Stimulated activated CD4-positive, alpha-beta T cell treated with anti-CD3 and anti-CD28 coated beads, Interleukin-2, amount 100 ng/mL, for 24 hours (primary cell): ENCODE measurements at regions not wholly inside any gene's neighbourhood (a gene's known extent, or its start where the extent isn't known, plus 50 kb on each side); places are given as distances from the start of the nearest gene placed in this dataset.
"Not testable (repeated sequence)": the region's sequence is repeated elsewhere in the genome, so short reads cannot be mapped to it uniquely, and the experiment has no call there.

Experiments used
- DNase-seq, 2 donors: peaks; one replicate each; pipeline ENCODE4 v3.0.0-alpha.2; 2020

- DNase-seq = no peak
Observed at GRCh38 chr10:22875581-22875980, 52.3 kb upstream of the ARMC3 start.

GRCh38 chr10:22874189-22874854, 53.5 kb upstream of the ARMC3 start:
- DNase-seq = no peak

GRCh38 chr10:22856444-22857074, 71.3 kb upstream of the ARMC3 start:
- DNase-seq = no peak

DNA sequence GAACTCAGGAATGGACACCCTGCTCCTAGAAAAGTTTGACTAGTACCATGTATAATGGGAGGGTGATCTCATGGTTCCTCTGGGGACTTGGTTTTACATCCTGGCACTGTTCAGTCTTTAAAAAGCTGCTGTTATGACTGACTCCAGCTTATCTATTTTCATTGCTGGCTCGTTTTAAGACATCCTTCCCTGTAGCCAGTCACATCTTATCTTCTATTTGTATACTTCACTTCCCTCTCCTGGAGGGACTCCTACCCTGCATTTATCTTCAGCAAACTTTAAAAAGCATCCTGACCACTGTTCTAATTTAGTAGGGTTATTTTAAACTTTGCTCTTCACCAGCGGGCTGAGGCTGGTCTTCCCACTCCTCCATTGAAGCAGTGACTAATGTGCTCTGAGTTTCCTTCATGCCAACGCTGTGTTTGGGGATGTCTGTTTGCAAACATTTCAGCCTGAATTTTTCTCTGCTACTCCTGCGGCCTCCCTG, 72.9 kb upstream of the ARMC3 start:
- DNase-seq = no peak

DNA sequence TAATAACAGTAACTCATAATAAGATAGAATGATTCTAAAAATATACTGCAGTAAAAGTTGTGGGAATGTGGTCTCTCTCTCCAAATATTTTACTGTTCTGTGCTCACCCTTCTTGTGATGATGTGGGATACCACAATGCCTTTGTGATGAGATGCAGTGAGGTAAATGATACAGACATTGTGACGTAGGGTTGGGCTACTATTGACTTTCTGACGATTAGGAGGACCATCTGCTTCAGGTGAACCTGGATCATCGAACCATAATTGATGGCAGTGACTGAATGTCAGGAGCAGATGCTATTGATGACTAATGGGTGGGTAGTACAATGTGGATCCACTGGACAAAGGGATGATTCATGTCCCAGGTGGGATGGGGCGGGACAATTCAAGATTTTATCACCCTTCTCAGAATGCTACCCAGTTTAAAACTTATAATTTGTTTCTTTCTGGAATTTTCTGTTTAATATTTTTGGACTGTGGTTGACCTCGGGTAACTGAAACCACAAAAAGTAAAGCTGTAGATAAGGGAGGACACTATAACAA, 73.9 kb upstream of the ARMC3 start:
- no peak for DNase-seq

- DNase-seq = no peak
Observed at GRCh38 chr10:22852712-22853353, 75.0 kb upstream of the ARMC3 start.

GRCh38 chr10:22851865-22852239, 76.0 kb upstream of the ARMC3 start:
- DNase-seq = no peak

DNA sequence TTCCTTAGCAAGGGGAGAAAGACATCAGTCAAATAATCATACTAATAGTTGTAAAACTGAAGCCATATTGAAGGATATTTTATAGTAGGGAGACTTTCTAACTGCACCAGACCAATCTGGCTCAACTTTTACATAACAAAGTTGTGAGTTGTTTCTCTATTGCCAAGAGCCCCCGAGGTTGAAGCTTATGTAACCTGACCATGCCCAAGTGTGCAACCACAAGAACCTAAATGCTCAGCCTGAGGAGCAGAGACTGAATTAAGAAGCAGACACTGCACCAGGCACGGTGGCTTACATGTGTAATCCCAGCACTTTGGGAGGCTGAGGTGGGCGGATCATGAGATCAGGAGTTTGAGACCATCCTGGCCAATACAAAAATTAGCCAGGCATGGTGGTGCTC, 77.3 kb upstream of the ARMC3 start:
- DNase-seq = no peak

DNA sequence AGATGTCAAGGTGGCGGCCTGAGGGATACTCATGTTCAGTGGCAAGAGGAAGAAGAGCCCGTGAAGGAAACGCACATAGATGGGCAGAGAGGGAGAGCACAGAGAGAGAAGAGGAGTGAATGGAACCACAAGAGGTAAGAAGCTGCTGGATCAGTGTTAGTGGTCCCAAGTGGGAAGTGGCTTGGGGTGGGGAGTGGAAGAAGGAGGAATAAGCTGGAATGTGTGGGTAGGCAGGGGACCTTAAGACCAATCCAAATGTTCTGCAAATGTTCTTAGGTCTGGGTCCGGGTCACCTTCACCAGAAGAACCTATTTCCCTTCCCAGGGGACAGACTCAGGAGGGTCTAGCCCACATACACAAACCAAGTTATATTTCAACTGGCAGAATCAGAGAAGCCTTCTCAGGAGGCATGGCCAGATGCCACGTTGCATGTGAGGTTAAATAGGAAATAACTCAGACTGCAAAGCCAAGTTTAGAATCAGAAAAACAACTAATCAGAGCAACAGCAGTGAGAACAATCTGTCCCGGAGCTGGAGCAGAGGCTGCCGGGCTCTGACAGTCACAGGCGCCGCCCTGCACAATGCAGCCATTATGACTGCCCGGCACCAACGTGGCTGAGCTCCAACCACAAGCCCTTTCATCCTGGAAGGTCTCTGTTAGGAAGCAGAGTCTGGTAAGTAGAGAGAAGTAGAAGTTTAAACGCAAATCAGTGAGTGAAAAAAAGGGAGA, 78.6 kb upstream of the ARMC3 start:
- peak in 1 of 2 donors; percentile 15 for DNase-seq

DNA sequence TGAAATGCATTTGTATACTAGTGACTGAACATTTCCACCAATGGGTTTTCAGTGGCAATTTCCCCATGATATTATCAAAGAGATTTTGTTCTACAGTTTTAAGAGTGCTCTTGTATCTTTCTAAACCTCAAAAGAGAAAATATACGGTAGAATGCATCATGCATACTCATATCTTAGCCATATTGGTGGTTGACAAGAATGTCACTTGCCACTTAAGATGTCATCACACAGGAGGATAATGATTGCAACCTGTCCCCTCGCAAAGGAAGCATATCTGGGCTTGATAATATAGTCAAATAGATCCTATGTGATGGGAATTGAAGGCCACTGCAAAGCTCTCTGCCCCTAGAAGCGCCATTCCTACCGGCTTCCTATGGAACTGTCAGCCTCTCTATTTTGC, 79.3 kb upstream of the ARMC3 start:
- DNase-seq = no peak

GRCh38 chr10:22846294-22846693, 81.6 kb upstream of the ARMC3 start:
- no peak for DNase-seq

DNA sequence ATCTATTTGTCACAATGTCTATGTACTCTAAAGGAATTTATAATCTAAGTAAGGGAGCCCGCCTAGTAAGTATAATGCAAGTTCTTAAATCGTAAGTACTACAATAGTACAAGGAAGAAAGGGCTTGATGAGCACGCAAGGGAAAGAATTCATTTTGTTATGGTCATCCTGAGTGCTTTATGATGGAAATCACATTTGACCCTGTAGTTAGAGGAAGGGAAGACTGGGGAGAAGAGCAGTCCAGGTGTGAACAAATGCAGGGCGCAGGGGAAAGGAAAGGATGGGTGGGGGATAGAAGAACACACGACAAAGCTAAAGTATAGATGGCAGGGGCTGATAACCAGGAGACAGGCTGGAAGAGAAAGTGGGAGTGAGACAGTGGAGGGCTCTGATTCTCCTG, 88.2 kb upstream of the ARMC3 start:
- no peak for DNase-seq

DNA sequence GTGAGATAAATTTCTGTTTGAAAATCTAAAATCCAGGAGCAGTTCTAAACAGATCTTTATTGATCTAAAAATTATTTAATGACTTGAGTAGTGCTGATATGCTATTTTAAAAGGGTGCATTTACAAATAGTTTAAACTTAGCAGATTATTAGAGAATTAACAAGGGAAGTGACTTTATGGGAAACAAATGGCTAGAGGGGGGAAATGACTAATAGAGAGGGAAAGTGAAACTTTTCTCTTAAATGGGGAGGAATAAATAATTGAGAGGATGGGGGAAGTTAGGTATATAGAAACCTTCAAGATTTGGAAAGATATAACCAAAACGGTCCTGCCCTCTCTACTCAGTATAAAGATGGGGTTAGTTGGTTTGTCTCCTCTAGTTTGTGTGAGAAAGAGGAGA, 90.1 kb upstream of the ARMC3 start:
- no peak for DNase-seq

DNA sequence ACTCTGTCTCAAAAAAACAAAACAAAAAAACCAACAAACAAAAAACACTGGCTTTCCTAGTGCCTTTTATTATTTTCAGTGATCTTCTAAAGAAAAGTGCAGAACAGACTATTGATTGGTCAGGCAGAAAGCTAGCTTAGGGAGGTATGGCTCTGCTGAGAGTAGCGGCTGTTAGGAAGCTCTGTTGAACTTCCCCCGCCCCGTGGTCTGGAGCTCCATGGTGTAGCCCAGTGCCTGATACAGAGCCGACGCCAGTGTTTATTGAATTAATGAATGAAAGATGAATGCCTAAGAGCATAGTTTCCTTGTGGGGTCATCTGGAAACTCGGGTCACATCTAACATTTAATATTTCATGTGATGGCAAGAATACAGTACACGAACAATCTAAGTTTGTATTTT, 90.5 kb upstream of the ARMC3 start:
- no peak for DNase-seq

- no peak for DNase-seq
Observed at GRCh38 chr10:22834471-22834870, 93.4 kb upstream of the ARMC3 start.

DNA sequence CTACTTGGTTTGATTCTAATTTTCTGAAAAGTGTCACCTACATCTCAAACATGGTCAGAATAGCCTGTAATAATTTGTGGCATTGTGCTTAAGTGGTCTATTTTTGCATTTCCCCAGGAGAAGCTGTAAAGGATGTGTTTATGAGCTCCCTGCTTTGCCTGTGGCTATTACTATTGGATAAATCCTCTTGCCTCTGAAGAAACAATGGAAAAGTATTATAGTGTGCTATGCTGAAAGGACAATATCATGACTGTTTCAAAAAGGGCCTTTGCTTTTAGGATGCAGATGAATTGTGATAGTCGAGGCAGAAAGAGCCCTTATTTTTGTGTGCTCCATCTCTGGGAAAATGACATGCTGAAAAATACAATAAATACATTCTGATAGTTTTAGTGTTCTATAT, 94.1 kb upstream of the ARMC3 start:
- no peak for DNase-seq

- DNase-seq = no peak
Observed at GRCh38 chr10:22833353-22833752, 94.5 kb upstream of the ARMC3 start.

GRCh38 chr10:22832851-22833250, 95.0 kb upstream of the ARMC3 start:
- DNase-seq = no peak

DNA sequence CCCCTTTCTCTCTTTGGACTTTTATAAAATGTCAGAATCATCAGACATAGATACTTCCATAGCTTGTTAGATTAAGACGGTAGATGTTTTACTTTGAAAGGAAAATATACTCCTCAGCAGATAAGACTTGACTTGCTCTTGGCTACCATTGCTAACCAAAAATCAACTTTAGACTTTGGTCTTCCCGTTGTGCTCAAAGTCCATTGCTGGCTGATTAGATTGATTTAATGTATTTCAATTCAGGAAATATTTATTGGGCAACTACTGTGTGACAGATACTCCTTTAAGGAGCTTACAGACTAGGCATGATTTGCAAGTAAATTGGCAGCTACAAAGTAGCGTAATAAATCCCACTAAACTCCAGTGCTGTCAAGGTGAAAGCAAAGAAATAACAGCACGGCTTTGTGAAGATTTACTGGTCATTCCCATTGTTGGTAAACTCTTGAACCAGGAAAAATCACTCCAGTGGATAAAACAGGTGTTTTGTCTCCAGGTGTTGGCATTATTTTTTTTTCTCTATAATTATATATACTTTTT, 95.7 kb upstream of the ARMC3 start:
- DNase-seq = no peak

GRCh38 chr10:22831586-22831985, 96.3 kb upstream of the ARMC3 start:
- DNase-seq = no peak

GRCh38 chr10:22828712-22829111, 99.1 kb upstream of the ARMC3 start:
- DNase-seq = not testable (repeated sequence)

GRCh38 chr10:22825841-22826240, 102.0 kb upstream of the ARMC3 start:
- no peak for DNase-seq

GRCh38 chr10:22824984-22825383, 102.9 kb upstream of the ARMC3 start:
- no peak for DNase-seq
